Endothelial cell of umbilical vein (primary cell): ENCODE measurements at regions not wholly inside any gene's neighbourhood (a gene's known extent, or its start where the extent isn't known, plus 50 kb on each side); places are given as distances from the start of the nearest gene placed in this dataset.

Source experiments
- BruUV-seq: library from RNA; stranded (reverse); fragments of 400-500 nt; replicated peaks from 2 replicates; lab custom pipeline; 2021; lab: Mats Ljungman, UMichigan
- CTCF ChIA-PET: fragments of 300-600, 350-600 bp; sonication (Branson Sonifier 250); formaldehyde crosslinking; loops from one replicate; lab custom pipeline; 2021; ENCODE audit warnings: antibody characterized with exemption, inconsistent platforms; lab: Charles Lee
- POLR2A ChIA-PET: fragments of 300-600, 350-600 bp; sonication (Branson Sonifier 250); formaldehyde crosslinking; loops from one replicate; lab custom pipeline; 2021; ENCODE audit warnings: antibody characterized with exemption, inconsistent platforms; lab: Charles Lee
- DNase-seq: peaks from one replicate; pipeline ENCODE4 v3.0.0-alpha.2; 2011; ENCODE audit warnings: low read depth, low spot score
- FAIRE-seq: peaks from 2 replicates; lab custom pipeline; 2011; peaks lifted over from hg19 to GRCh38; lab: Jason Lieb, UNC
- H2AFZ ChIP-seq: 2 replicates; pipeline ENCODE4 v1.6.0; 2012; ENCODE audit warnings: low read depth, low read length, control low read depth, inconsistent platforms
- H3K27ac ChIP-seq: 2 replicates; pipeline ENCODE4 v1.5.1; 2011; ENCODE audit warnings: low read depth, mild to moderate bottlenecking, control low read depth, low read length, moderate library complexity; ENCODE audit not compliant: insufficient read depth
- H3K27me3 ChIP-seq, 2 experiments: 2 replicates each; pipeline versions ENCODE4 v1.6.0 to v1.6.1; 2011; ENCODE audit warnings: low read length in 2 of 2, mixed read lengths in 1 of 2; ENCODE audit not compliant: control insufficient read depth in 2 of 2, insufficient read depth in 2 of 2
- H3K36me3 ChIP-seq, 2 experiments: 2 replicates in 1 of 2; 3 replicates in 1 of 2; pipeline ENCODE4 v1.5.1; 2011; ENCODE audit warnings: low read length in 2 of 2, mild to moderate bottlenecking in 1 of 2, moderate library complexity in 1 of 2; ENCODE audit not compliant: control insufficient read depth in 2 of 2, insufficient read depth in 2 of 2; ENCODE audit errors: extremely low read depth in 1 of 2
- H3K4me1 ChIP-seq: 3 replicates; pipeline ENCODE4 v1.5.1; 2011; ENCODE audit warnings: mild to moderate bottlenecking, low read length; ENCODE audit not compliant: control insufficient read depth, insufficient read depth; ENCODE audit errors: extremely low read depth
- H3K4me2 ChIP-seq: 2 replicates; pipeline ENCODE4 v1.6.1; 2011; ENCODE audit warnings: low read length, control low read depth, mixed read lengths; ENCODE audit not compliant: insufficient read depth
- H3K4me3 ChIP-seq, 3 experiments: fragments of 200-600 bp in 1 of 3; sonication (generic), shearing (Covaris generic) in 1 of 3; replicated peaks in 1 of 3; 2 replicates each; pipeline ENCODE4 v1.5.1; 2011 to 2016; ENCODE audit warnings: control low read depth in 3 of 3, low read length in 3 of 3, mild to moderate bottlenecking in 2 of 3, inconsistent platforms in 1 of 3, low read depth in 1 of 3, moderate library complexity in 1 of 3; ENCODE audit not compliant: insufficient read depth in 1 of 3
- H3K79me2 ChIP-seq: 2 replicates; pipeline ENCODE4 v1.6.0; 2012; ENCODE audit warnings: low read length, inconsistent platforms; ENCODE audit not compliant: control insufficient read depth, insufficient read depth
- H3K9ac ChIP-seq: replicated peaks from 2 replicates; pipeline ENCODE3; 2011; ENCODE audit warnings: low read length, control low read depth; ENCODE audit not compliant: insufficient read depth; ENCODE audit errors: extremely low read depth
- H3K9me1 ChIP-seq: replicated peaks from 3 replicates; pipeline ENCODE4 v1.6.0; 2011; ENCODE audit warnings: mild to moderate bottlenecking, low read length; ENCODE audit not compliant: control insufficient read depth, insufficient read depth; ENCODE audit errors: extremely low read depth
- H3K9me3 ChIP-seq: replicated peaks from 2 replicates; pipeline ENCODE4 v1.5.1; 2012; ENCODE audit warnings: low read length, inconsistent platforms; ENCODE audit not compliant: control insufficient read depth, insufficient read depth
- H4K20me1 ChIP-seq: replicated peaks from 2 replicates; pipeline ENCODE3; 2011; ENCODE audit warnings: mild to moderate bottlenecking, low read length; ENCODE audit not compliant: control insufficient read depth, insufficient read depth; ENCODE audit errors: extremely low read depth
- GATA2 ChIP-seq: IDR thresholded peaks from 2 replicates; pipeline ENCODE4 v1.7.0; 2011; ENCODE audit warnings: low read depth, mild to moderate bottlenecking, moderate library complexity, mixed read lengths, low read length; ENCODE audit not compliant: insufficient read length, insufficient read depth
- MAX ChIP-seq: IDR thresholded peaks from 2 replicates; pipeline ENCODE4 v1.6.1; 2011; ENCODE audit not compliant: insufficient read depth, insufficient read length
- MYC ChIP-seq: IDR thresholded peaks from one replicate; pipeline ENCODE4 v1.6.1; 2011; ENCODE audit warnings: mild to moderate bottlenecking, low read depth, low read length
- dilution Hi-C: fragments of 300-500 bp; cut with MboI; formaldehyde crosslinking; loops from one replicate; pipeline ENCODE4 v1.15.0; 2019; ENCODE audit warnings: low sequenced_read_pairs; ENCODE audit not compliant: extremely low pct_ligation_motif_present
- intact Hi-C: fragments of 100-400 bp; cut with micrococcal nuclease; formaldehyde crosslinking; loops from one replicate; pipeline ENCODE4 v1.10.0; 2022

DNA sequence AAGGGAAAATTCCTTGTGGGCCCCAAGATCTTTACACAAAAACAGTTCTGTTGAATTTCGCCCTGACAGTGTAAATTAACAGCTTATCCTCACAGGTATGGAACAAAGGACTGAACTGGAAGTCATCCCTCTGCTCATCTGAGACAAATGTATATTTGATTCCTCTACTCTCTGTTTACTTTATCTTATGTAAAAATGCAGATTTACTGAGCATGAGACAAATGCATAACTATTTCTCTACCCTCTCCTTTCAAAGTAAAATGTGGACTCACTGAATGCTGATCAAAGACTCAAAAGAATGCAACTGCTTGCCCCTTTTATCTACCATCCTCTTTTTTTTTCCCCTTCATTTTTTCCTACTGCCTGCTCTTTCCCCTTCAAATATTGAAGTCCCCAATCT lies 98.6 kb upstream of the CRBN start:
- Histone ChIP-seq H3K27ac (no peak overlapping the region), H3K4me1 (no peaks in the 10 kb centered on the region), H3K9me3 (no peaks in the 10 kb centered on the region), H3K9ac (no peak overlapping the region), H3K4me2 (no peak overlapping the region), H3K36me3 (no peaks in the 10 kb centered on the region), H3K9me1 (no peaks in the 10 kb centered on the region), H3K79me2 (no peaks in the 10 kb centered on the region), H4K20me1 (no peaks in the 10 kb centered on the region), H3K27me3 (no peaks in the 10 kb centered on the region), H2AFZ (no peak overlapping the region), H3K4me3 (no peak overlapping the region)
- dilution Hi-C loops, result no loop called here
- ChIA-PET POLR2A (no interaction called here), CTCF (no interaction called here)
- FAIRE-seq (no peak), DNase-seq (no peak)
- intact Hi-C loops, result no loop called here
- no TSS peak for BruUV-seq
- TF ChIP-seq MAX, result no peak
- TF ChIP-seq MYC, result no peak

DNA sequence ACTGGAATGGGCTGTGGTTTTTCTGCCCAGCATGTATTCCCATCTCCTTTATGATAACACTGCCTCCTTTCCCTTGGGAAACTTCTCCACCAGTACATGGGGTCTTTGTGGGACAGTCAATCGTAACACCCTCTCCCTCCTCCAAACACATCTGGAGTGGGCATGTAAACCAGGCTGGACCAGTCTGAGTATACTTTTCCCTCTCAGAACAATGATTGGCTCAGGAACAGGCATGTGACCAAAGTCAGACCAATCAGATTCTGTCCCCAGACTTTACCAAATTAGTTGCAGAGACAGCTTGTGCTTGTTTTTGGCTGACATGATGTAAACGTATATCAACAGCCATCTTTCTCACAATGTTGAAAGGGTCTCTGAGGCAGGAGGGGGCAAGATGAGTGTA lies 97.1 kb upstream of the CRBN start:
- H3K4me2 ChIP-seq, result no peak overlapping the region
- FAIRE-seq (no peak), DNase-seq (no peak)
- H3K4me1 ChIP-seq, result no peaks in the 10 kb centered on the region
- H2AFZ ChIP-seq, result no peak overlapping the region
- no peak overlapping the region for H3K4me3 ChIP-seq
- TF ChIP-seq GATA2, result no peak
- ChIA-PET POLR2A (no interaction called here), CTCF (no interaction called here)
- dilution Hi-C loops (no loop called here), intact Hi-C loops (no loop called here)
- no peaks in the 10 kb centered on the region for H4K20me1 ChIP-seq
- BruUV-seq, result no TSS peak
- no peak overlapping the region for H3K9ac ChIP-seq
- no peaks in the 10 kb centered on the region for H3K36me3 ChIP-seq
- no peaks in the 10 kb centered on the region for H3K79me2 ChIP-seq
- no peaks in the 10 kb centered on the region for H3K9me1 ChIP-seq
- no peak overlapping the region for H3K27ac ChIP-seq
- H3K9me3 ChIP-seq, result no peaks in the 10 kb centered on the region
- H3K27me3 ChIP-seq, result no peaks in the 10 kb centered on the region
